ENCODE measurements at regions not wholly inside any gene's neighbourhood (a gene's known extent, or its start where the extent isn't known, plus 50 kb on each side); places are given as distances from the start of the nearest gene placed in this dataset.

DNA sequence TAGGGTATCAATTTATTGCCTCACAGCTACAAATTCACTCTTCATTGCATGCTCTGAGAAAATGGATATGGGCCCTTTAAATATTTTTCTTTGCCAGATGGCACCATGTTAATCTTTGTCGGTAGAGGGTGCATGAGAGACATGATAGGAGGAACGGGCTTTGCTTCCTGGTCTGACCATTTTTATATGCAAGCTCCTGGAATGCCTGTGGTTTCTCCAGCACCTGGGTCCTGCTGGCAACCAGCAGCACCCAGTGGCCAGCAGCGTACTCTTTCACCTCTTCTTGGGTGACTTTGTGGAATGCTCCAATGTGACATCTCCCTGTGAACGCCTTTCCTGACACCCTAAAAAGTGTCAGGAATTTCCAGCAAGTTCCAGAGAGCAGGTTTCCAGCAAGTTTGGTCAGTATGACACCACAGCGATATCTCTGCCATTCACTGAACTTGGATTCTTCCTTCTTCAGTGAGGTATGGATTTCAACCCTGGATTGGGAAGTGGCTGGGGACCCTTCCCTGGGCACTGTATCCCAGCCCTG, 140.3 kb upstream of the PGRMC2 start (continued):
- TF ChIP-seq, protein P1, sequence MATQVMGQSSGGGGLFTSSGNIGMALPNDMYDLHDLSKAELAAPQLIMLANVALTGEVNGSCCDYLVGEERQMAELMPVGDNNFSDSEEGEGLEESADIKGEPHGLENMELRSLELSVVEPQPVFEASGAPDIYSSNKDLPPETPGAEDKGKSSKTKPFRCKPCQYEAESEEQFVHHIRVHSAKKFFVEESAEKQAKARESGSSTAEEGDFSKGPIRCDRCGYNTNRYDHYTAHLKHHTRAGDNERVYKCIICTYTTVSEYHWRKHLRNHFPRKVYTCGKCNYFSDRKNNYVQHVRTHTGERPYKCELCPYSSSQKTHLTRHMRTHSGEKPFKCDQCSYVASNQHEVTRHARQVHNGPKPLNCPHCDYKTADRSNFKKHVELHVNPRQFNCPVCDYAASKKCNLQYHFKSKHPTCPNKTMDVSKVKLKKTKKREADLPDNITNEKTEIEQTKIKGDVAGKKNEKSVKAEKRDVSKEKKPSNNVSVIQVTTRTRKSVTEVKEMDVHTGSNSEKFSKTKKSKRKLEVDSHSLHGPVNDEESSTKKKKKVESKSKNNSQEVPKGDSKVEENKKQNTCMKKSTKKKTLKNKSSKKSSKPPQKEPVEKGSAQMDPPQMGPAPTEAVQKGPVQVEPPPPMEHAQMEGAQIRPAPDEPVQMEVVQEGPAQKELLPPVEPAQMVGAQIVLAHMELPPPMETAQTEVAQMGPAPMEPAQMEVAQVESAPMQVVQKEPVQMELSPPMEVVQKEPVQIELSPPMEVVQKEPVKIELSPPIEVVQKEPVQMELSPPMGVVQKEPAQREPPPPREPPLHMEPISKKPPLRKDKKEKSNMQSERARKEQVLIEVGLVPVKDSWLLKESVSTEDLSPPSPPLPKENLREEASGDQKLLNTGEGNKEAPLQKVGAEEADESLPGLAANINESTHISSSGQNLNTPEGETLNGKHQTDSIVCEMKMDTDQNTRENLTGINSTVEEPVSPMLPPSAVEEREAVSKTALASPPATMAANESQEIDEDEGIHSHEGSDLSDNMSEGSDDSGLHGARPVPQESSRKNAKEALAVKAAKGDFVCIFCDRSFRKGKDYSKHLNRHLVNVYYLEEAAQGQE (IDR thresholded peaks at IDR 0.05; ENCODE audit: borderline replicate concordance): peak; percentile 69
- TF ChIP-seq, protein P1 (CRISPR knock-in tag; IDR thresholded peaks at IDR 0.05; ENCODE audit: low read depth): no peak
- peak; percentile 53; the same call in 1 of the 2 replicates for TF ChIP-seq ELF1 (tag; IDR thresholded peaks at IDR 0.05)
- TF ChIP-seq ZNF445 (CRISPR knock-in tag; IDR thresholded peaks at IDR 0.05; ENCODE audit: low read depth): no peak
- TF ChIP-seq NEUROD1 (IDR thresholded peaks at IDR 0.05; ENCODE audit: borderline replicate concordance, low read depth, low read length, partially characterized antibody): peak; percentile 15
- TF ChIP-seq, protein P2, sequence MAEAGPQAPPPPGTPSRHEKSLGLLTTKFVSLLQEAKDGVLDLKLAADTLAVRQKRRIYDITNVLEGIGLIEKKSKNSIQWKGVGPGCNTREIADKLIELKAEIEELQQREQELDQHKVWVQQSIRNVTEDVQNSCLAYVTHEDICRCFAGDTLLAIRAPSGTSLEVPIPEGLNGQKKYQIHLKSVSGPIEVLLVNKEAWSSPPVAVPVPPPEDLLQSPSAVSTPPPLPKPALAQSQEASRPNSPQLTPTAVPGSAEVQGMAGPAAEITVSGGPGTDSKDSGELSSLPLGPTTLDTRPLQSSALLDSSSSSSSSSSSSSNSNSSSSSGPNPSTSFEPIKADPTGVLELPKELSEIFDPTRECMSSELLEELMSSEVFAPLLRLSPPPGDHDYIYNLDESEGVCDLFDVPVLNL (CRISPR knock-in tag; IDR thresholded peaks at IDR 0.05; ENCODE audit: low read depth): no peak
- no peak for TF ChIP-seq COPS2 (conservative IDR thresholded peaks at IDR 0.05)
- TF ChIP-seq LARP7 (IDR thresholded peaks at IDR 0.05): no peak
- no peak for TF ChIP-seq NFE2 (IDR thresholded peaks at IDR 0.05; ENCODE audit: low read depth)
- no peak for TF ChIP-seq MTA2 (IDR thresholded peaks at IDR 0.05; ENCODE audit: low read depth)
- TF ChIP-seq, protein P3, sequence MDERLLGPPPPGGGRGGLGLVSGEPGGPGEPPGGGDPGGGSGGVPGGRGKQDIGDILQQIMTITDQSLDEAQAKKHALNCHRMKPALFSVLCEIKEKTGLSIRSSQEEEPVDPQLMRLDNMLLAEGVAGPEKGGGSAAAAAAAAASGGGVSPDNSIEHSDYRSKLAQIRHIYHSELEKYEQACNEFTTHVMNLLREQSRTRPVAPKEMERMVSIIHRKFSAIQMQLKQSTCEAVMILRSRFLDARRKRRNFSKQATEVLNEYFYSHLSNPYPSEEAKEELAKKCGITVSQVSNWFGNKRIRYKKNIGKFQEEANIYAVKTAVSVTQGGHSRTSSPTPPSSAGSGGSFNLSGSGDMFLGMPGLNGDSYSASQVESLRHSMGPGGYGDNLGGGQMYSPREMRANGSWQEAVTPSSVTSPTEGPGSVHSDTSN (CRISPR knock-in tag; IDR thresholded peaks at IDR 0.05; ENCODE audit: low read depth): no peak
- TF ChIP-seq, protein P3 (tag; conservative IDR thresholded peaks at IDR 0.05; ENCODE audit: low read depth): 0 out of 2 replicates have a peak, but pooled peaks have one; percentile 11
- TF ChIP-seq, protein P4, sequence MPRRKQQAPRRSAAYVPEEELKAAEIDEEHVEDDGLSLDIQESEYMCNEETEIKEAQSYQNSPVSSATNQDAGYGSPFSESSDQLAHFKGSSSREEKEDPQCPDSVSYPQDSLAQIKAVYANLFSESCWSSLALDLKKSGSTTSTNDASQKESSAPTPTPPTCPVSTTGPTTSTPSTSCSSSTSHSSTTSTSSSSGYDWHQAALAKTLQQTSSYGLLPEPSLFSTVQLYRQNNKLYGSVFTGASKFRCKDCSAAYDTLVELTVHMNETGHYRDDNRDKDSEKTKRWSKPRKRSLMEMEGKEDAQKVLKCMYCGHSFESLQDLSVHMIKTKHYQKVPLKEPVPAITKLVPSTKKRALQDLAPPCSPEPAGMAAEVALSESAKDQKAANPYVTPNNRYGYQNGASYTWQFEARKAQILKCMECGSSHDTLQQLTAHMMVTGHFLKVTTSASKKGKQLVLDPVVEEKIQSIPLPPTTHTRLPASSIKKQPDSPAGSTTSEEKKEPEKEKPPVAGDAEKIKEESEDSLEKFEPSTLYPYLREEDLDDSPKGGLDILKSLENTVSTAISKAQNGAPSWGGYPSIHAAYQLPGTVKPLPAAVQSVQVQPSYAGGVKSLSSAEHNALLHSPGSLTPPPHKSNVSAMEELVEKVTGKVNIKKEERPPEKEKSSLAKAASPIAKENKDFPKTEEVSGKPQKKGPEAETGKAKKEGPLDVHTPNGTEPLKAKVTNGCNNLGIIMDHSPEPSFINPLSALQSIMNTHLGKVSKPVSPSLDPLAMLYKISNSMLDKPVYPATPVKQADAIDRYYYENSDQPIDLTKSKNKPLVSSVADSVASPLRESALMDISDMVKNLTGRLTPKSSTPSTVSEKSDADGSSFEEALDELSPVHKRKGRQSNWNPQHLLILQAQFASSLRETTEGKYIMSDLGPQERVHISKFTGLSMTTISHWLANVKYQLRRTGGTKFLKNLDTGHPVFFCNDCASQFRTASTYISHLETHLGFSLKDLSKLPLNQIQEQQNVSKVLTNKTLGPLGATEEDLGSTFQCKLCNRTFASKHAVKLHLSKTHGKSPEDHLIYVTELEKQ (CRISPR knock-in tag; IDR thresholded peaks at IDR 0.05): no peak
- no peak for TF ChIP-seq HDAC8 (tag; IDR thresholded peaks at IDR 0.05)
